HL-60/S4 treated with phorbol 12-myristate 13-acetate at 8.2 ng/mL for 4 days and 3 days (cell line): ENCODE measurements at regions not wholly inside any gene's neighbourhood (a gene's known extent, or its start where the extent isn't known, plus 50 kb on each side); places are given as distances from the start of the nearest gene placed in this dataset.

Experiments
- in situ Hi-C: fragments of 300-500 bp; cut with MboI; formaldehyde crosslinking; loops from 2 replicates; pipeline ENCODE4 v1.15.0; 2022; ENCODE audit warnings: low sequenced_read_pairs

GRCh38 chr9:87310827-87311523 is 186.7 kb upstream of the DAPK1 start:
- in situ Hi-C loops, result no loop called here

- in situ Hi-C loops, result loop anchor here (10.0 kb wide), 1 partner anchor 345 kb away; no protein-coding TSS in a partner anchor
Observed at GRCh38 chr9:87319656-87320055, 178.0 kb upstream of the DAPK1 start.

- in situ Hi-C loops, result loop anchor here (10.0 kb wide), 1 partner anchor 344 kb away; no protein-coding TSS in a partner anchor
Observed at GRCh38 chr9:87320146-87320884, 177.4 kb upstream of the DAPK1 start.

- in situ Hi-C loops, result loop anchor here (10.0 kb wide), 1 partner anchor 342 kb away; no protein-coding TSS in a partner anchor
Observed at GRCh38 chr9:87322840-87323635, 174.6 kb upstream of the DAPK1 start.

- in situ Hi-C loops, result loop anchor here (10.0 kb wide), 1 partner anchor 341 kb away; no protein-coding TSS in a partner anchor
Observed at GRCh38 chr9:87323928-87324327, 173.7 kb upstream of the DAPK1 start.

- in situ Hi-C loops, result loop anchor here (10.0 kb wide), 1 partner anchor 340 kb away; no protein-coding TSS in a partner anchor
Observed at GRCh38 chr9:87324613-87325194, 173.0 kb upstream of the DAPK1 start.

GRCh38 chr9:87327575-87328125 is 170.0 kb upstream of the DAPK1 start:
- in situ Hi-C loops, result loop anchor here (10.0 kb wide), 1 partner anchor 337 kb away; no protein-coding TSS in a partner anchor

- in situ Hi-C loops, result no loop called here
Observed at GRCh38 chr9:87333802-87334201, 163.9 kb upstream of the DAPK1 start.

GRCh38 chr9:87334366-87334765 is 163.3 kb upstream of the DAPK1 start:
- in situ Hi-C loops, result no loop called here

GRCh38 chr9:87336407-87336806 is 161.3 kb upstream of the DAPK1 start:
- in situ Hi-C loops, result no loop called here

- in situ Hi-C loops, result no loop called here
Observed at GRCh38 chr9:87336914-87337333, 160.7 kb upstream of the DAPK1 start.

GRCh38 chr9:87337335-87338087 is 160.2 kb upstream of the DAPK1 start:
- in situ Hi-C loops, result no loop called here

GRCh38 chr9:87338088-87338989 is 159.3 kb upstream of the DAPK1 start:
- in situ Hi-C loops, result no loop called here

GRCh38 chr9:87340391-87340790 is 157.3 kb upstream of the DAPK1 start:
- in situ Hi-C loops, result loop anchor here (10.0 kb wide), 1 partner anchor 314 kb away; no protein-coding TSS in a partner anchor

GRCh38 chr9:87342743-87343142 is 154.9 kb upstream of the DAPK1 start:
- in situ Hi-C loops, result loop anchor here (10.0 kb wide), 1 partner anchor 312 kb away; no protein-coding TSS in a partner anchor

GRCh38 chr9:87343816-87344430 is 153.7 kb upstream of the DAPK1 start:
- in situ Hi-C loops, result loop anchor here (10.0 kb wide), 1 partner anchor 311 kb away; no protein-coding TSS in a partner anchor

- in situ Hi-C loops, result loop anchor here (10.0 kb wide), 1 partner anchor 309 kb away; no protein-coding TSS in a partner anchor
Observed at GRCh38 chr9:87346061-87346665, 151.5 kb upstream of the DAPK1 start.

GRCh38 chr9:87350915-87351314 is 146.8 kb upstream of the DAPK1 start:
- in situ Hi-C loops, result no loop called here
